IMR-90 (cell line): ENCODE measurements at regions not wholly inside any gene's neighbourhood (a gene's known extent, or its start where the extent isn't known, plus 50 kb on each side); places are given as distances from the start of the nearest gene placed in this dataset.

Experiments
- ATAC-seq: fragments of 200-7000 bp; cut with Tn5 transposase; 2 replicates; pipeline ENCODE4 v1.9.1; 2020; ENCODE audit warnings: low read depth, mild to moderate bottlenecking, moderate library complexity
- BruUV-seq: library from RNA; stranded (reverse); fragments of 400-500 nt; replicated peaks from 2 replicates; lab custom pipeline; 2021; lab: Mats Ljungman, UMichigan
- CTCF ChIA-PET: fragments of 300-600 bp; formaldehyde crosslinking; extraction: SDS; loops from one replicate; lab custom pipeline; 2021; ENCODE audit warnings: antibody characterized with exemption; lab: Yijun Ruan, JAX
- POLR2A ChIA-PET: fragments of 300-600 bp; sonication (Branson Sonifier 250); formaldehyde crosslinking; loops from one replicate; lab custom pipeline; 2022; ENCODE audit warnings: antibody characterized with exemption; ENCODE audit not compliant: unreplicated experiment; lab: Charles Lee
- DNase-seq: peaks from one replicate; pipeline ENCODE4 v3.0.0; 2013
- H2AFZ ChIP-seq: replicated peaks from 2 replicates; pipeline ENCODE3; 2013; ENCODE audit warnings: low read length, mild to moderate bottlenecking; ENCODE audit not compliant: poor library complexity
- H2AK5ac ChIP-seq: 2 replicates; pipeline ENCODE4 v1.6.1; 2013; ENCODE audit warnings: low read depth, low read length, inconsistent platforms
- H2AK9ac ChIP-seq: replicated peaks from 2 replicates; pipeline ENCODE3; 2013; ENCODE audit warnings: mild to moderate bottlenecking, low read depth, low read length, moderate library complexity; ENCODE audit not compliant: poor library complexity
- H2BK120ac ChIP-seq: 2 replicates; pipeline ENCODE4 v1.6.1; 2013; ENCODE audit warnings: low read depth, low read length, inconsistent platforms
- H2BK15ac ChIP-seq: 3 replicates; pipeline ENCODE4 v1.6.1; 2013; ENCODE audit warnings: low read depth, low read length, inconsistent platforms
- H2BK20ac ChIP-seq: 2 replicates; pipeline ENCODE4 v1.6.1; 2013; ENCODE audit warnings: low read depth, mild to moderate bottlenecking, inconsistent platforms, low read length, moderate library complexity
- H2BK5ac ChIP-seq: 2 replicates; pipeline ENCODE4 v1.6.1; 2013; ENCODE audit warnings: mild to moderate bottlenecking, low read depth, low read length, inconsistent platforms; ENCODE audit not compliant: poor library complexity, severe bottlenecking
- H3K14ac ChIP-seq: replicated peaks from 2 replicates; pipeline ENCODE4 v1.6.1; 2013; ENCODE audit warnings: low read depth, low read length, inconsistent platforms
- H3K18ac ChIP-seq: 2 replicates; pipeline ENCODE4 v1.6.1; 2013; ENCODE audit warnings: low read depth, low read length, control low read depth
- H3K23ac ChIP-seq: 2 replicates; pipeline ENCODE4 v1.6.1; 2013; ENCODE audit warnings: low read depth, low read length, inconsistent platforms
- H3K27ac ChIP-seq: 2 replicates; pipeline ENCODE4 v1.5.1; 2013; ENCODE audit warnings: mild to moderate bottlenecking, control low read depth, low read length; ENCODE audit not compliant: insufficient read depth
- H3K27me3 ChIP-seq: 2 replicates; pipeline ENCODE4 v1.6.1; 2013; ENCODE audit warnings: low read length; ENCODE audit not compliant: control insufficient read depth, insufficient read depth
- H3K36me3 ChIP-seq: 2 replicates; pipeline ENCODE4 v1.6.1; 2013; ENCODE audit warnings: low read length, mixed read lengths; ENCODE audit not compliant: control insufficient read depth, insufficient read depth
- H3K4ac ChIP-seq: 2 replicates; pipeline ENCODE4 v1.6.1; 2013; ENCODE audit warnings: low read depth, low read length, inconsistent platforms
- H3K4me1 ChIP-seq: 2 replicates; pipeline ENCODE4 v1.6.1; 2013; ENCODE audit warnings: low read length, mixed read lengths; ENCODE audit not compliant: control insufficient read depth, insufficient read depth
- H3K4me2 ChIP-seq: 2 replicates; pipeline ENCODE4 v1.6.1; 2013; ENCODE audit warnings: low read depth, mild to moderate bottlenecking, control low read depth, low read length, moderate library complexity
- H3K4me3 ChIP-seq: 2 replicates; pipeline ENCODE4 v1.5.1; 2013; ENCODE audit warnings: low read depth, mild to moderate bottlenecking, control low read depth, low read length, moderate library complexity; ENCODE audit not compliant: insufficient read depth
- H3K56ac ChIP-seq: 2 replicates; pipeline ENCODE4 v1.6.1; 2013; ENCODE audit warnings: low read length, inconsistent platforms; ENCODE audit not compliant: insufficient read depth; ENCODE audit errors: extremely low read depth
- H3K79me1 ChIP-seq, 2 experiments: 2 replicates each; pipeline ENCODE4 v1.6.1; 2013; ENCODE audit warnings: low read length in 2 of 2, inconsistent platforms in 1 of 2, low read depth in 1 of 2
- H3K9ac ChIP-seq: 2 replicates; pipeline ENCODE4 v1.6.1; 2013; ENCODE audit warnings: low read depth, low read length, control low read depth
- H3K9me1 ChIP-seq: 2 replicates; pipeline ENCODE4 v1.6.1; 2013; ENCODE audit warnings: low read length, inconsistent platforms; ENCODE audit not compliant: insufficient read depth
- H3K9me3 ChIP-seq: 2 replicates; pipeline ENCODE4 v1.6.1; 2013; ENCODE audit warnings: low read length; ENCODE audit not compliant: control insufficient read depth, insufficient read depth
- H4K20me1 ChIP-seq: 2 replicates; pipeline ENCODE4 v1.6.1; 2013; ENCODE audit warnings: low read length, inconsistent platforms; ENCODE audit not compliant: insufficient read depth
- H4K5ac ChIP-seq: 2 replicates; pipeline ENCODE4 v1.6.1; 2013; ENCODE audit warnings: mild to moderate bottlenecking, low read depth, low read length, control low read depth
- H4K8ac ChIP-seq, 2 experiments: 2 replicates each; pipeline ENCODE4 v1.6.1; 2013; ENCODE audit warnings: low read depth in 2 of 2, low read length in 2 of 2, control low read depth in 1 of 2, inconsistent platforms in 1 of 2
- H4K91ac ChIP-seq: 2 replicates; pipeline ENCODE4 v1.6.1; 2013; ENCODE audit warnings: low read depth, low read length, inconsistent platforms; ENCODE audit not compliant: insufficient read depth
- BHLHE40 ChIP-seq: fragments of 150-350 bp; IDR thresholded peaks from 2 replicates; pipeline ENCODE4 v1.6.1; 2016; ENCODE audit warnings: mild to moderate bottlenecking, low read depth, low read length
- CEBPB ChIP-seq: IDR thresholded peaks from 2 replicates; pipeline ENCODE4 v1.6.1; 2012; ENCODE audit warnings: low read depth, low read length, improper control_type of control experiment
- CHD1 ChIP-seq: IDR thresholded peaks from 2 replicates; pipeline ENCODE4 v1.6.1; 2012; ENCODE audit warnings: low read depth, low read length, improper control_type of control experiment
- FOS ChIP-seq: fragments of 150-350 bp; IDR thresholded peaks from 2 replicates; pipeline ENCODE4 v1.6.1; 2016; ENCODE audit warnings: low read depth, low read length
- MAFK ChIP-seq: IDR thresholded peaks from 2 replicates; pipeline ENCODE4 v1.6.1; 2012; ENCODE audit warnings: low read depth, low read length, improper control_type of control experiment
- MAZ ChIP-seq: IDR thresholded peaks from 2 replicates; pipeline ENCODE4 v1.6.1; 2012; ENCODE audit warnings: low read depth, mild to moderate bottlenecking, low read length, improper control_type of control experiment, moderate library complexity, borderline replicate concordance
- MXI1 ChIP-seq: IDR thresholded peaks from 2 replicates; pipeline ENCODE4 v1.6.1; 2012; ENCODE audit warnings: low read depth, mild to moderate bottlenecking, low read length, moderate library complexity, borderline replicate concordance
- NFE2L2 ChIP-seq: fragments of 150-350 bp; IDR thresholded peaks from 2 replicates; pipeline ENCODE4 v1.6.1; 2016; ENCODE audit warnings: low read depth, mild to moderate bottlenecking, low read length
- POLR2A ChIP-seq: IDR thresholded peaks from 2 replicates; pipeline ENCODE4 v1.6.1; 2012; ENCODE audit warnings: mild to moderate bottlenecking, low read depth, low read length
- RAD21 ChIP-seq: IDR thresholded peaks from 2 replicates; pipeline ENCODE4 v1.6.1; 2012; ENCODE audit warnings: low read length, improper control_type of control experiment
- RCOR1 ChIP-seq: IDR thresholded peaks from 2 replicates; pipeline ENCODE4 v1.6.1; 2012; ENCODE audit warnings: mild to moderate bottlenecking, low read length, improper control_type of control experiment; ENCODE audit not compliant: insufficient replicate concordance
- RFX5 ChIP-seq: IDR thresholded peaks from 2 replicates; pipeline ENCODE4 v1.8.0; 2012; ENCODE audit warnings: low read depth, mild to moderate bottlenecking, low read length, moderate library complexity
- SMC3 ChIP-seq: fragments of 150-350 bp; IDR thresholded peaks from 2 replicates; pipeline ENCODE4 v1.6.1; 2016; ENCODE audit warnings: low read depth, mild to moderate bottlenecking, antibody characterized with exemption, low read length, moderate library complexity
- WGBS, 2 experiments: methylation state at CpG; one replicate each; pipeline versions ENCODE4 v1.1.5 to v1.1.7; 2013; ENCODE audit warnings: missing lambda C conversion rate in 2 of 2; ENCODE audit not compliant: insufficient read length in 1 of 2; ENCODE audit errors: extremely low coverage in 2 of 2; 5-methylcytosine and 5-hydroxymethylcytosine counted together
- dilution Hi-C: fragments of 300-500 bp; cut with HindIII; formaldehyde crosslinking; loops from one replicate; pipeline ENCODE4 v1.14.3; 2018; ENCODE audit warnings: low sequenced_read_pairs; ENCODE audit not compliant: unreplicated experiment
- in situ Hi-C: fragments of 300-500 bp; cut with MboI; formaldehyde crosslinking; loops from 3 replicates; pipeline ENCODE4 v1.14.3; 2019; ENCODE audit warnings: low sequenced_read_pairs, inconsistent platforms, mixed read lengths
- intact Hi-C: fragments of 100-400 bp; cut with micrococcal nuclease; formaldehyde crosslinking; loops from 2 replicates; pipeline ENCODE4 v1.10.0; 2022
- TF ChIP-seq, protein P1 (sequence below): fragments of 150-350 bp; IDR thresholded peaks from 2 replicates; pipeline ENCODE4 v1.6.1; 2016; ENCODE audit warnings: low read depth, mild to moderate bottlenecking, low read length, moderate library complexity, borderline replicate concordance
- TF ChIP-seq, protein P2 (sequence below): conservative IDR thresholded peaks from 2 replicates; pipeline ENCODE4 v1.5.1; 2012; ENCODE audit warnings: mild to moderate bottlenecking, low read depth, low read length, improper control_type of control experiment
- TF ChIP-seq, protein P3 (sequence below): fragments of 150-350 bp; IDR thresholded peaks from 2 replicates; pipeline ENCODE4 v1.6.1; 2017; ENCODE audit warnings: mild to moderate bottlenecking, antibody characterized with exemption, low read length, low read depth

DNA sequence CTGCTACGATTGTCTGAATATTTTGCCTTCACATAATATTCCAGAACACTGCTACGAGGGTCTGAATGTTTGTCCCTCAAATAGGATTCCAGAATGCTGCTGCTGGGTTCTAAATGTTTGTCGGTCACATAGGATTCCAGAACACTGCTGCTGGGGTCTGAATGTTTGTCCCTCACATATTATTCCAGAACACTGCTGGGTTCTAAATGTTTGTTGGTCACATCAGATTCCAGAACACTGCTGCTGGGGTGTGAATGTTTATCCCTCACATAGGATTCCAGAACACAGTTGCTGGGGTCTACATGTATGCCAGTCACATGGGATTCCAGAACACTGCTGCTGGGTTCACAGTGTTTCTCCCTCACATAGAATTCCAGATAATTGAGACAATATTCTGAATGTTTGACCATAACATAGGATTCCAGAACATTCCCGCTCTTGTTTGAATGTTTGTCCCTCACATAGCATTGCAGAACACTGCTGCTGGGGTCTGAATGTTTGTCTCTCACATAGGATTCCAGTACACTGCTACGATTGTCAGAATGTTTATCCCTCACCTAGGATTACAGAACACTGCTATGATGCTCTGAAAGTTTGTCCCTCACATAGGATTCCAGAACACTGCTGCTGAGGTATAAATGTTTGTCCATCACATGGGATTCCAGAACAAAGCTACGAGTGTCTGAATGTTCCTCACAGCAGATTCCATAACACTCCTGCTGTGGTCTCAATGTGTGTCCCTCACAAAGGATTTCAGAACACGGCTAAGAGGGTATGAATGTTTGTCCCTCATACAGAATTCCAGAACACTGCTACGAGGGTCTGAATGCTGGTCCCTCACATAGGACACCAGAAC is 201.8 kb downstream of the FOXD4L6 start:
- in situ Hi-C loops = no loop called here
- no peak for ATAC-seq
- BruUV-seq = no TSS peak
- no peak overlapping the region for H2BK120ac ChIP-seq
- TF ChIP-seq, protein P1, sequence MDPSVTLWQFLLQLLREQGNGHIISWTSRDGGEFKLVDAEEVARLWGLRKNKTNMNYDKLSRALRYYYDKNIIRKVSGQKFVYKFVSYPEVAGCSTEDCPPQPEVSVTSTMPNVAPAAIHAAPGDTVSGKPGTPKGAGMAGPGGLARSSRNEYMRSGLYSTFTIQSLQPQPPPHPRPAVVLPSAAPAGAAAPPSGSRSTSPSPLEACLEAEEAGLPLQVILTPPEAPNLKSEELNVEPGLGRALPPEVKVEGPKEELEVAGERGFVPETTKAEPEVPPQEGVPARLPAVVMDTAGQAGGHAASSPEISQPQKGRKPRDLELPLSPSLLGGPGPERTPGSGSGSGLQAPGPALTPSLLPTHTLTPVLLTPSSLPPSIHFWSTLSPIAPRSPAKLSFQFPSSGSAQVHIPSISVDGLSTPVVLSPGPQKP = no peak
- TF ChIP-seq SMC3 = no peak
- no peak for TF ChIP-seq RCOR1
- no peak for TF ChIP-seq NFE2L2
- no peak for TF ChIP-seq CEBPB
- no peak for TF ChIP-seq RFX5
- TF ChIP-seq MAZ = no peak
- TF ChIP-seq, protein P2, sequence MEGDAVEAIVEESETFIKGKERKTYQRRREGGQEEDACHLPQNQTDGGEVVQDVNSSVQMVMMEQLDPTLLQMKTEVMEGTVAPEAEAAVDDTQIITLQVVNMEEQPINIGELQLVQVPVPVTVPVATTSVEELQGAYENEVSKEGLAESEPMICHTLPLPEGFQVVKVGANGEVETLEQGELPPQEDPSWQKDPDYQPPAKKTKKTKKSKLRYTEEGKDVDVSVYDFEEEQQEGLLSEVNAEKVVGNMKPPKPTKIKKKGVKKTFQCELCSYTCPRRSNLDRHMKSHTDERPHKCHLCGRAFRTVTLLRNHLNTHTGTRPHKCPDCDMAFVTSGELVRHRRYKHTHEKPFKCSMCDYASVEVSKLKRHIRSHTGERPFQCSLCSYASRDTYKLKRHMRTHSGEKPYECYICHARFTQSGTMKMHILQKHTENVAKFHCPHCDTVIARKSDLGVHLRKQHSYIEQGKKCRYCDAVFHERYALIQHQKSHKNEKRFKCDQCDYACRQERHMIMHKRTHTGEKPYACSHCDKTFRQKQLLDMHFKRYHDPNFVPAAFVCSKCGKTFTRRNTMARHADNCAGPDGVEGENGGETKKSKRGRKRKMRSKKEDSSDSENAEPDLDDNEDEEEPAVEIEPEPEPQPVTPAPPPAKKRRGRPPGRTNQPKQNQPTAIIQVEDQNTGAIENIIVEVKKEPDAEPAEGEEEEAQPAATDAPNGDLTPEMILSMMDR = no peak
- no peak for TF ChIP-seq MAFK
- TF ChIP-seq, protein P3, sequence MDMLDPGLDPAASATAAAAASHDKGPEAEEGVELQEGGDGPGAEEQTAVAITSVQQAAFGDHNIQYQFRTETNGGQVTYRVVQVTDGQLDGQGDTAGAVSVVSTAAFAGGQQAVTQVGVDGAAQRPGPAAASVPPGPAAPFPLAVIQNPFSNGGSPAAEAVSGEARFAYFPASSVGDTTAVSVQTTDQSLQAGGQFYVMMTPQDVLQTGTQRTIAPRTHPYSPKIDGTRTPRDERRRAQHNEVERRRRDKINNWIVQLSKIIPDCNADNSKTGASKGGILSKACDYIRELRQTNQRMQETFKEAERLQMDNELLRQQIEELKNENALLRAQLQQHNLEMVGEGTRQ = no peak
- TF ChIP-seq POLR2A = no peak
- TF ChIP-seq CHD1 = no peak
- TF ChIP-seq FOS = no peak
- TF ChIP-seq MXI1 = no peak
- TF ChIP-seq RAD21 = no peak
- no peak for TF ChIP-seq BHLHE40
- no peak for DNase-seq
- intact Hi-C loops = no loop called here
- ChIA-PET CTCF (no interaction called here), POLR2A (no interaction called here)
- WGBS, 2 experiments = 39% methylated on average over 8 of the region's 8 CpGs; no CpG with 5 or more reads in 1 of the 2 experiments
- no peak overlapping the region for H3K4me3 ChIP-seq
- no peak overlapping the region for H4K91ac ChIP-seq
- peaks cover 58% of the 10 kb centered on the region for H3K9me3 ChIP-seq
- no peak overlapping the region for H2AK5ac ChIP-seq
- no peak overlapping the region for H2AK9ac ChIP-seq
- no peak overlapping the region for H3K4me2 ChIP-seq
- no peaks in the 10 kb centered on the region for H3K9me1 ChIP-seq
- no peak overlapping the region for H3K18ac ChIP-seq
- H4K5ac ChIP-seq = no peak overlapping the region
- H3K23ac ChIP-seq = no peak overlapping the region
- no peak overlapping the region for H3K9ac ChIP-seq
- H3K27me3 ChIP-seq = no peaks in the 10 kb centered on the region
- H3K79me1 ChIP-seq = no peaks in the 10 kb centered on the region
- H3K27ac ChIP-seq = no peak overlapping the region
- H3K4ac ChIP-seq = no peak overlapping the region
- H3K56ac ChIP-seq = no peak overlapping the region
- H2BK20ac ChIP-seq = no peak overlapping the region
- H4K20me1 ChIP-seq = no peaks in the 10 kb centered on the region
- dilution Hi-C loops = no loop called here
- no peak overlapping the region for H3K14ac ChIP-seq
- H3K4me1 ChIP-seq = no peaks in the 10 kb centered on the region
- no peak overlapping the region for H4K8ac ChIP-seq
- H3K36me3 ChIP-seq = no peaks in the 10 kb centered on the region
- no peak overlapping the region for H2AFZ ChIP-seq
- no peak overlapping the region for H2BK15ac ChIP-seq
- no peak overlapping the region for H2BK5ac ChIP-seq
